Parathyroid adenoma (tissue), 2 donors: ENCODE measurements at regions not wholly inside any gene's neighbourhood (a gene's known extent, or its start where the extent isn't known, plus 50 kb on each side); places are given as distances from the start of the nearest gene placed in this dataset.

ENCODE experiments used
- H2AFZ ChIP-seq: fragments of 300-600 bp; sonication (generic); one replicate; pipeline ENCODE4 v1.7.0; 2017; ENCODE audit warnings: antibody characterized with exemption, mild to moderate bottlenecking
- H3K27ac ChIP-seq: fragments of 300-600 bp; sonication (generic); one replicate; pipeline ENCODE4 v1.7.0; 2017
- H3K27me3 ChIP-seq: fragments of 300-600 bp; sonication (generic); one replicate; pipeline ENCODE4 v1.7.0; 2017; ENCODE audit warnings: low read length; ENCODE audit not compliant: control insufficient read depth, insufficient read depth
- H3K36me3 ChIP-seq: fragments of 300-600 bp; sonication (generic); one replicate; pipeline ENCODE4 v1.7.0; 2017; ENCODE audit warnings: low read length; ENCODE audit not compliant: control insufficient read depth, insufficient read depth
- H3K4me1 ChIP-seq: fragments of 300-600 bp; sonication (generic); one replicate; pipeline ENCODE4 v1.7.0; 2017; ENCODE audit warnings: control low read depth
- H3K4me2 ChIP-seq: fragments of 300-600 bp; sonication (generic); one replicate; pipeline ENCODE4 v1.7.0; 2017; ENCODE audit warnings: low read length
- H3K4me3 ChIP-seq: fragments of 300-600 bp; sonication (generic); one replicate; pipeline ENCODE4 v1.7.0; 2017; ENCODE audit warnings: low read depth, low read length
- H3K79me2 ChIP-seq: fragments of 300-600 bp; sonication (generic); one replicate; pipeline ENCODE4 v1.7.0; 2017; ENCODE audit warnings: control low read depth
- H3K9ac ChIP-seq: fragments of 300-600 bp; sonication (generic); one replicate; pipeline ENCODE4 v1.7.0; 2017; ENCODE audit warnings: mild to moderate bottlenecking
- H3K9me3 ChIP-seq: fragments of 300-600 bp; sonication (generic); one replicate; pipeline ENCODE4 v1.7.0; 2017; ENCODE audit warnings: low read length; ENCODE audit not compliant: control insufficient read depth
- CTCF ChIP-seq: fragments of 300-600 bp; sonication (generic); IDR thresholded peaks from one replicate; pipeline ENCODE4 v1.7.0; 2017; ENCODE audit warnings: antibody characterized with exemption, mild to moderate bottlenecking
- donor health status: primary hyperparathyroidism.

DNA sequence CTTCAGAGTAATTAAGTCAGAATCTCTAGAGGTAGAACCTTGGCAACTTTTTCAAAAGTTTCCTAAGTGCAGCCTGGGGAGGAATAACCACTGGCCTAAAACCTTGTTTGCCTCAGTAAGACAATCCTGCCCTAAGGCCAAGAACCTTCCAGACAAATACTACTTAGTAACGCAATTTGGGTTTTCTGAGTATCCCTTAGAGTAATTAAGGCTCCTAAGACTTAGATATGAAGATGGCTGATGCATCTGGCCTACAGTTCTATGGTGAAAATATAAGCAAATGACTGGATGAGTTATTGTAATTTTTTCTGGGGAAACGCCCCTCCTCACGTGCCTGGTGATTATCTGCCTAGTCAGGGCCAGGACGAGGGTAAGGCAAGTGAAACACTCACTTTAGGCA, 95.7 kb upstream of the DLX2 start:
- no peak overlapping the region for H3K4me2 ChIP-seq
- H3K4me3 ChIP-seq: no peak overlapping the region
- TF ChIP-seq CTCF: no peak
- no peak overlapping the region for H3K9ac ChIP-seq
- no peaks in the 10 kb centered on the region for H3K4me1 ChIP-seq
- no peak overlapping the region for H2AFZ ChIP-seq
- H3K79me2 ChIP-seq: no peaks in the 10 kb centered on the region
- H3K9me3 ChIP-seq: no peaks in the 10 kb centered on the region
- no peaks in the 10 kb centered on the region for H3K36me3 ChIP-seq
- H3K27me3 ChIP-seq: no peaks in the 10 kb centered on the region
- H3K27ac ChIP-seq: no peak overlapping the region

DNA sequence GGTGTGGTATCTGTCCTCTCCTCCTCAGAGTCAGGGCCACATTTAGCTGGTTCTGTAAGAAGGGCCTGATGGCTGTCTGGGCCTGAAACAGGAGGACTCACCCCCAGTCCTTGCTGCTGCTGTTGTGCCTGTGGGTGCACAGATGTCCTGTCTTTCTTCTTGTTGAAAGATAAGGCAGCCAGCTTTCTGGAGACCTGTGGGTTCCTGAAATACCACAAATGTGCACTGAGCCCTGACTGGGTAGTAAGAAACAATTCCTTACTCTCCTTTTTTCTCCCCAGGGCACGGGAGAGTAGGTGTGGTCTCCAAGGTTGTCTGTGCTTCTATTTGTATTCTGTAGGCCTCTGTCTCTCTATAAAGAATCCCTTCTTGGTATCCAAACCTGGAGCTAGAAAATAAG, 96.2 kb upstream of the DLX2 start:
- no peak overlapping the region for H3K9ac ChIP-seq
- no peak for TF ChIP-seq CTCF
- H3K4me2 ChIP-seq: no peak overlapping the region
- H3K36me3 ChIP-seq: no peaks in the 10 kb centered on the region
- no peaks in the 10 kb centered on the region for H3K4me1 ChIP-seq
- H3K79me2 ChIP-seq: no peaks in the 10 kb centered on the region
- no peaks in the 10 kb centered on the region for H3K9me3 ChIP-seq
- no peak overlapping the region for H2AFZ ChIP-seq
- H3K27me3 ChIP-seq: no peaks in the 10 kb centered on the region
- H3K27ac ChIP-seq: no peak overlapping the region
- H3K4me3 ChIP-seq: no peak overlapping the region

DNA sequence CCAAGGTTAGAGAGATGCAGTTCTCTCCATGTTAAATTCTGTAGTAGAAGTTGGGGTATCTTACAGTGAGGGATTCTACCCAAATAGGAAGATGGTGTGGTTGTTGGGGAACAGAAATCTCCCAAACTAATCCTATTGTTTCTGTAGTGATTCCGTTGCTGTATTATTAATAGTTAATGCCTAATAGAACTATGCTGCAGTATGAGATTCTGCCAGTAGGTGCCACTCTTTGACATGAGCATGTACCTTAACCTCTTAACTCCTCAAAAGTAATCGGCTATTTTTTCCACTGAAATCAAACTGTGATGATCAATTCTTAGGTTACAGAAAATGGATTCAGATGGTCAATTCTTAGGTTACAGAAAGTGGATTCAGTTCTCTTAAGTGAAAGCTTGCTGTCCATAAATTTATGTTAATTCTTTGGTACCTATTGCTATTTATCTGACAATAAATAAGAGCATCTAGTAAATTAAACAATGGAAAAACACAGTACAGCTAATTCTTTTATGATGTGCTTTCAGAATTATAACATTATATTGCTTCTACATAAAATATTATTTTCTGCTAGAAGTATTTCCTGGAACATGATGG, 97.9 kb upstream of the DLX2 start:
- Histone ChIP-seq H3K79me2 (no peaks in the 10 kb centered on the region), H3K27ac (no peak overlapping the region), H3K9me3 (no peaks in the 10 kb centered on the region), H3K4me1 (no peaks in the 10 kb centered on the region), H3K4me3 (no peak overlapping the region), H3K36me3 (no peaks in the 10 kb centered on the region), H3K4me2 (no peak overlapping the region), H2AFZ (no peak overlapping the region), H3K27me3 (no peaks in the 10 kb centered on the region), H3K9ac (no peak overlapping the region)
- peak; percentile 32 for TF ChIP-seq CTCF

DNA sequence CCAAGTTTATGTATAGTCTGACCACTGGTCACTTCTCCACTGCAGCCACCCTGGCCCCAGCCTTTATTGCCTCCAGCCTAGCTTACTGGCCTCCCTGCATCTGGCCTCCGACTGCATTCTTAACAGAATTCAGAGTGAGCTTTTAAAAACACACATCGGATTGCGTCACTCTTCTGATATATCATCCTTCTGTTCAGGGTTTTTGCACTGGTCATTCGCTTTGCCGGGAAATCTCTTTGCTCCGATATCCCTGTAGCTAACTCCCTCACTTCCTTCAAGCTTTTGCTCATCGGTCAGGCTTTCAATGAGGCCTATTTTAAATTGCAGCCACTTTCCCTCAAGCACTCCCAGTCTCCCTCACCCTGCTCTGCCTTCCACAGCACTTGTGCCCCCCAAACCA, 101.6 kb upstream of the DLX2 start:
- no peak overlapping the region for H2AFZ ChIP-seq
- TF ChIP-seq CTCF: no peak
- no peaks in the 10 kb centered on the region for H3K9me3 ChIP-seq

DNA sequence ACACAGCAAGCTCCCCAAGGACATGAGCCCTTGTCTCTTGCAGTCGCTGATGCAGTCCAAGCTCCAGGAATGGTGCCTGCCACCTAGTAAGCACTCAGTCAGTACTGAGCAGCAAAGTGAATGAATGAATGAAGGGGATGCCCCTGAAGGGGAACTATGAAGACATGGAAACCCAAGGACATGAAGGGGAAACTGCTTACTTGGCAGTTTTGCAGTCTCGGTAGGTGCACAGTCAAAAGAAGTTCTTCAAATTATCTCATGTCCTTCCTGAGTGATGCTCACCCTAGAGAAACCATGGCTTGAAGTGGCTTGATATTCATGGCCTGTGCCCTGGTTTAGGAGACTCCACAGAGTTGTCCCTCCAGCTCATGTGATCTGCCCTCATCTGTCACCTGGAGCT, 102.1 kb upstream of the DLX2 start:
- Histone ChIP-seq H2AFZ (no peak overlapping the region), H3K4me1 (no peaks in the 10 kb centered on the region), H3K9me3 (no peaks in the 10 kb centered on the region), H3K79me2 (no peaks in the 10 kb centered on the region), H3K4me3 (no peak overlapping the region), H3K4me2 (no peak overlapping the region), H3K27me3 (no peaks in the 10 kb centered on the region), H3K36me3 (no peaks in the 10 kb centered on the region), H3K9ac (no peak overlapping the region), H3K27ac (no peak overlapping the region)
- TF ChIP-seq CTCF: no peak

More for the DNA sequence above, 101.6 kb upstream of the DLX2 start:
- Histone ChIP-seq H3K79me2 (no peaks in the 10 kb centered on the region), H3K9ac (no peak overlapping the region), H3K4me1 (no peaks in the 10 kb centered on the region), H3K36me3 (no peaks in the 10 kb centered on the region), H3K27me3 (no peaks in the 10 kb centered on the region), H3K27ac (no peak overlapping the region), H3K4me3 (no peak overlapping the region), H3K4me2 (no peak overlapping the region)
